ENCODE measurements at regions not wholly inside any gene's neighbourhood (a gene's known extent, or its start where the extent isn't known, plus 50 kb on each side); places are given as distances from the start of the nearest gene placed in this dataset.

- H3K4me3 Mint-ChIP-seq (ENCODE audit: unreplicated experiment) = no peak overlapping the region
- TF ChIP-seq CTCF (IDR thresholded peaks at IDR 0.05; ENCODE audit: unreplicated experiment) = no peak
- H3K27me3 Mint-ChIP-seq (ENCODE audit: unreplicated experiment) = peaks cover 60% of the 10 kb centered on the region
- peaks cover 16% of the 10 kb centered on the region for H3K4me1 Mint-ChIP-seq (ENCODE audit: unreplicated experiment)
- H3K9me3 Mint-ChIP-seq (ENCODE audit: unreplicated experiment) = no peaks in the 10 kb centered on the region
- no peak for DNase-seq (ENCODE audit: low spot score)
- H3K27ac Mint-ChIP-seq (ENCODE audit: unreplicated experiment) = no peak overlapping the region
- peaks cover 3% of the 10 kb centered on the region for H3K36me3 Mint-ChIP-seq (ENCODE audit: low read depth, unreplicated experiment)
Observed at GRCh38 chr5:73301208-73301901, 128.4 kb downstream of the TMEM174 start.

- peaks cover 16% of the 10 kb centered on the region for H3K4me1 Mint-ChIP-seq (ENCODE audit: unreplicated experiment)
- no peak overlapping the region for H3K27ac Mint-ChIP-seq (ENCODE audit: unreplicated experiment)
- H3K4me3 Mint-ChIP-seq (ENCODE audit: unreplicated experiment) = peak overlapping the region; percentile 74
- no peak for DNase-seq (ENCODE audit: low spot score)
- H3K9me3 Mint-ChIP-seq (ENCODE audit: unreplicated experiment) = no peaks in the 10 kb centered on the region
- TF ChIP-seq CTCF (IDR thresholded peaks at IDR 0.05; ENCODE audit: unreplicated experiment) = no peak
- peaks cover 4% of the 10 kb centered on the region for H3K36me3 Mint-ChIP-seq (ENCODE audit: low read depth, unreplicated experiment)
- H3K27me3 Mint-ChIP-seq (ENCODE audit: unreplicated experiment) = peaks cover 64% of the 10 kb centered on the region
Observed at GRCh38 chr5:73300337-73301207, 127.6 kb downstream of the TMEM174 start.

GRCh38 chr5:73299665-73300336 lies 126.8 kb downstream of the TMEM174 start:
- H3K27me3 Mint-ChIP-seq (ENCODE audit: unreplicated experiment) = peaks cover 60% of the 10 kb centered on the region
- H3K27ac Mint-ChIP-seq (ENCODE audit: unreplicated experiment) = no peak overlapping the region
- peak overlapping the region; percentile 74 for H3K4me3 Mint-ChIP-seq (ENCODE audit: unreplicated experiment)
- peaks cover 4% of the 10 kb centered on the region for H3K36me3 Mint-ChIP-seq (ENCODE audit: low read depth, unreplicated experiment)
- DNase-seq (ENCODE audit: low spot score) = no peak
- TF ChIP-seq CTCF (IDR thresholded peaks at IDR 0.05; ENCODE audit: unreplicated experiment) = no peak
- H3K4me1 Mint-ChIP-seq (ENCODE audit: unreplicated experiment) = peaks cover 16% of the 10 kb centered on the region
- H3K9me3 Mint-ChIP-seq (ENCODE audit: unreplicated experiment) = no peaks in the 10 kb centered on the region

DNA sequence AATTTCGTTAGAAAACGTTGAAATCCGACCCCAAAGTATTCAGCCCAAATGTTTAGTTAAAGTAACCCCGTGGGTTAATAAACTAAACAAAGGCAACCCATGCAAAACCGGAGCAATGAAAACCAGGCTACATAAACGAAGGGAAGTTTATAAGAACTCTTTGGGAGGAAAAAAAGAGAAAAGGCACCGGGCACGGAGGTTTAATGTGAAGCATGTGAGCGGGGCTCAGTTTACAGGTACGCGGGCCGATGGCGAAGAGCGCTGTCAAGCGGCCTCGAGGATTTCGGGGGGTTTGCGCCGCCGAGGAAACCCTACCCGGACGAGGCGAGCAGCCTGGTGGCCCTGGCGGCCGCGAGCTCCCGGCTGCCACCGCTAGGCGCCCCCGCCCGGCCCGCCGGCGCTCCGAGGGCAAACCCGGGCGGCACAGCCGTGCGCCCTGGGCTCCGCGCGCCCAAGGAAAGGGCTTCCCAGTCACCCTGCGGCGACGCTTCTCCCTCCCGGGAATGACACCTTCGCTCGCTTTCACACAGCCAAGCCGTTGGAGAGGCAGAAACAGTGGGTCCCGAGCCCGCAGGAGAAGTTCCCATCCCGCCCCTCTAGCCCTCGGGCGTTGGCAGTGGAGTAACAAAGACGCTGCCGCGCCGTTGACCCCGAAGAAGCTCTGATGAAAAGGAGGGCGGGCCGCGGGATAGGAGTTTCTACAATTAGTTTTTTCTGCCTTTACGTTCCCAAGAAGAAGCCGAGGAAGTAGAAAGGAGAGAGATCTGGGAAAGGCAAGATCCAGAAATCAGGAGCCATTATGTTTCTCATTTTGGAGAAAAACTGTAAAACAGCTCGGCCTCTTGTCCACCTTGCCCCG lies 126.0 kb downstream of the TMEM174 start:
- peak; percentile 51 for TF ChIP-seq CTCF (IDR thresholded peaks at IDR 0.05; ENCODE audit: unreplicated experiment)
- Mint-ChIP-seq H3K27me3 (ENCODE audit: unreplicated experiment) (peaks cover 53% of the 10 kb centered on the region), H3K9me3 (ENCODE audit: unreplicated experiment) (no peaks in the 10 kb centered on the region), H3K27ac (ENCODE audit: unreplicated experiment) (no peak overlapping the region), H3K4me1 (ENCODE audit: unreplicated experiment) (peaks cover 16% of the 10 kb centered on the region), H3K36me3 (ENCODE audit: low read depth, unreplicated experiment) (peaks cover 4% of the 10 kb centered on the region), H3K4me3 (ENCODE audit: unreplicated experiment) (peak overlapping the region; percentile 74)
- peak; percentile 63 for DNase-seq (ENCODE audit: low spot score)

Measured in endothelial cell (in vitro differentiated cells).